ENCODE measurements at regions not wholly inside any gene's neighbourhood (a gene's known extent, or its start where the extent isn't known, plus 50 kb on each side); places are given as distances from the start of the nearest gene placed in this dataset.

DNA sequence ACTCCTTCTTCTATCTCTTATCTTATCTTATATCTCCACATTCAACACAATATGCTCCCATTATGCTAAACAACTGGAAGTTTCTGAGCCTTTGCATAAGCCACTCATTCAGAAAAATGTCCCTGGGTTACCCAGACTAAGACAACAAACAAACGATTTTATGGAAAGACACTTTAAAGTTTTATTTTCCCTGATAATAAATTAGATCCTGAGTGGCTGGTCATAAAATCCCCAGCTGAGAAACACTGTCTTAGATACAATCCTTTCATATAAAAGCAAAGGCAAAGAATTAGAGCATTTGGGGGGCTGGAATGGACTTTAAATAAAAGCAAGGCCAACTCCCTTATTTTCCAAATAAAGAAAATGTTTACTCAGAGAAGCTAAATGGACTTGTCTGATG is 322.3 kb downstream of the GBE1 start:
- Mint-ChIP-seq H3K4me1 (ENCODE audit: low read depth) (no peaks in the 10 kb centered on the region), H3K36me3 (ENCODE audit: low read depth) (no peaks in the 10 kb centered on the region), H3K27ac (no peak overlapping the region), H3K9me3 (no peaks in the 10 kb centered on the region), H3K27me3 (no peaks in the 10 kb centered on the region), H3K4me3 (no peak overlapping the region)
- intact Hi-C loops (cut with micrococcal nuclease) = no loop called here

DNA sequence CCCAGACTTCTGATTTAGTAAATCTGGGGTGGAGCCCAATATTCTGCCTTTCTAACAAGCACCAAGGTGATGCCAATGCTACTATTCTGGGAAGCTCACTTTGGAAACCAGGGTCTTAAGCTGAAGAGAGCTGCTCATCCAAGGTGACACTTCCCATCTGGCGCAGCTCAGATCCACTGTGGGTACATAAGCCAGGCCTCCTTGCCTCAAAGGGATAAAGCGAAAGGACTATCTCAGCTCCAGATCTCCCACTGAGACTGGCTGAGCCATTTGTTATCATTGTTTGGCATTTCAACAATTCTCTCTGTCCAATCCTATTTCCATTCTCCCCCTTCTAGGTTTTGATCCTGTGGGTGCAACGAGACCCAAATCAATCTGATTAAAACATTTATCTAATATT is 323.8 kb downstream of the GBE1 start:
- Mint-ChIP-seq H3K9me3 (no peaks in the 10 kb centered on the region), H3K27ac (no peak overlapping the region), H3K4me3 (no peak overlapping the region), H3K27me3 (no peaks in the 10 kb centered on the region), H3K4me1 (ENCODE audit: low read depth) (no peaks in the 10 kb centered on the region), H3K36me3 (ENCODE audit: low read depth) (no peaks in the 10 kb centered on the region)
- intact Hi-C loops (cut with micrococcal nuclease) = no loop called here

- Mint-ChIP-seq H3K4me1 (ENCODE audit: low read depth) (no peaks in the 10 kb centered on the region), H3K36me3 (ENCODE audit: low read depth) (no peaks in the 10 kb centered on the region), H3K27ac (no peak overlapping the region), H3K4me3 (no peak overlapping the region), H3K27me3 (no peaks in the 10 kb centered on the region), H3K9me3 (no peaks in the 10 kb centered on the region)
- intact Hi-C loops (cut with micrococcal nuclease) = no loop called here
Observed at GRCh38 chr3:81436182-81436581, 325.3 kb downstream of the GBE1 start.

DNA sequence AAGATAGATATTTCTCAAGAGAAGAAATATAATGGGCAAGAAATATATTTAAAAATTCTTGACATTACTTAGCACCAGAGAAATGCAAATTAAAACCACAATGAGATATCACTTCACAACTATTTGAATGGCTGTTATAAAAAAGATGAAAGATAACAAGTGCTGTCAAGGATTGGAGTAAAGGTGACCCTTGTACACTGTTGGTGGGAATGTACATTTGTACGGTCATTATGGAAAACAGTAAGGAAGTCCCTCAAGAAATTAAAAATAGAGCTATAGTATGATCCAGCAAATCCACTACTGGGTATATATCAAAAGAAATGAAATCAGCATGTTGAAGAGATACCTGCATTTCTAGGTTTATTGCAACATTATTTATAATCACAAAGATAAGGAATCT is 326.4 kb downstream of the GBE1 start:
- Mint-ChIP-seq H3K9me3 (no peaks in the 10 kb centered on the region), H3K36me3 (ENCODE audit: low read depth) (no peaks in the 10 kb centered on the region), H3K27me3 (no peaks in the 10 kb centered on the region), H3K4me3 (no peak overlapping the region), H3K4me1 (ENCODE audit: low read depth) (no peaks in the 10 kb centered on the region), H3K27ac (no peak overlapping the region)
- intact Hi-C loops (cut with micrococcal nuclease) = no loop called here

- intact Hi-C loops (cut with micrococcal nuclease) = no loop called here
- Mint-ChIP-seq H3K4me1 (ENCODE audit: low read depth) (no peaks in the 10 kb centered on the region), H3K27ac (no peak overlapping the region), H3K36me3 (ENCODE audit: low read depth) (no peaks in the 10 kb centered on the region), H3K4me3 (no peak overlapping the region), H3K27me3 (no peaks in the 10 kb centered on the region), H3K9me3 (no peaks in the 10 kb centered on the region)
Observed at GRCh38 chr3:81434161-81434560, 327.3 kb downstream of the GBE1 start.

GRCh38 chr3:81433675-81434074 is 327.8 kb downstream of the GBE1 start:
- intact Hi-C loops (cut with micrococcal nuclease) = no loop called here
- Mint-ChIP-seq H3K4me3 (no peak overlapping the region), H3K9me3 (no peaks in the 10 kb centered on the region), H3K27ac (no peak overlapping the region), H3K36me3 (ENCODE audit: low read depth) (no peaks in the 10 kb centered on the region), H3K27me3 (no peaks in the 10 kb centered on the region), H3K4me1 (ENCODE audit: low read depth) (no peaks in the 10 kb centered on the region)

GRCh38 chr3:81432456-81432855 is 329.0 kb downstream of the GBE1 start:
- Mint-ChIP-seq H3K9me3 (no peaks in the 10 kb centered on the region), H3K4me3 (no peak overlapping the region), H3K27ac (no peak overlapping the region), H3K36me3 (ENCODE audit: low read depth) (no peaks in the 10 kb centered on the region), H3K4me1 (ENCODE audit: low read depth) (no peaks in the 10 kb centered on the region), H3K27me3 (no peaks in the 10 kb centered on the region)
- intact Hi-C loops (cut with micrococcal nuclease) = no loop called here

DNA sequence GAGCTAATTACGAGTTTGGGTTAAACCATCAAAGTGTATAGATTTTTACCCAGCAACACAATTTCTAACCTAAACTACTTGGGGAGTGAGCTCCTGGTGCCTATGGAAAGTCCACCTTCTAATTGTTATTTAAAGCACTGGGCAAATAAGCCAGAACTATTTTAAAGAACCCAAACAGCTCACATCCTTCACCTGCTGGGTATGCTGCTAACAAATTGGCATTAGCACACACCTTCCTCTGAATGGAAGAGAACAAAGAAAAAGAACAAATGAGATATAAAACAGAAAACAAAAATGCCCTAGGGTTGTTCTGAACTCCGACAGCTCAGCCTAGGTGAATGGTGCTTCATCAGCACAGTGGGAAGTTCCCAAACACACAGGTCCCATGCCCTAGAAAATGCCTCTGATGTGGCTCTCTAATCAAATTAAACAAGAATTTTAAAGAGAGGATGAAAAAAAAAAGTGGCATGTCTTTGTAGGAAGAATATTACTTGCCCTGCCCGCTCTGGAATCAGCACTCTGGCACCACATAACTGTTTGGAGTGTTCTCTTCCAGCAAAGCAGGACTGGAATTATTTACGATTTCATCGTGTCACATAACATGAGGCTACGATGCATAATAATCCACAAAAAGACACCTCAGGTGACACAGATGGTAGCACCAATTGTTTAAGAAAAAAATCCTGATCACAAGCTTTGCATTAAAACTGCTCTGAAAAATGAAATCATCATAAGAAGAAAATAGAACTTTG is 334.4 kb downstream of the GBE1 start:
- Mint-ChIP-seq H3K36me3 (ENCODE audit: low read depth) (no peaks in the 10 kb centered on the region), H3K9me3 (no peaks in the 10 kb centered on the region), H3K27ac (no peak overlapping the region), H3K4me1 (ENCODE audit: low read depth) (no peaks in the 10 kb centered on the region), H3K4me3 (no peak overlapping the region), H3K27me3 (no peaks in the 10 kb centered on the region)
- intact Hi-C loops (cut with micrococcal nuclease) = no loop called here

DNA sequence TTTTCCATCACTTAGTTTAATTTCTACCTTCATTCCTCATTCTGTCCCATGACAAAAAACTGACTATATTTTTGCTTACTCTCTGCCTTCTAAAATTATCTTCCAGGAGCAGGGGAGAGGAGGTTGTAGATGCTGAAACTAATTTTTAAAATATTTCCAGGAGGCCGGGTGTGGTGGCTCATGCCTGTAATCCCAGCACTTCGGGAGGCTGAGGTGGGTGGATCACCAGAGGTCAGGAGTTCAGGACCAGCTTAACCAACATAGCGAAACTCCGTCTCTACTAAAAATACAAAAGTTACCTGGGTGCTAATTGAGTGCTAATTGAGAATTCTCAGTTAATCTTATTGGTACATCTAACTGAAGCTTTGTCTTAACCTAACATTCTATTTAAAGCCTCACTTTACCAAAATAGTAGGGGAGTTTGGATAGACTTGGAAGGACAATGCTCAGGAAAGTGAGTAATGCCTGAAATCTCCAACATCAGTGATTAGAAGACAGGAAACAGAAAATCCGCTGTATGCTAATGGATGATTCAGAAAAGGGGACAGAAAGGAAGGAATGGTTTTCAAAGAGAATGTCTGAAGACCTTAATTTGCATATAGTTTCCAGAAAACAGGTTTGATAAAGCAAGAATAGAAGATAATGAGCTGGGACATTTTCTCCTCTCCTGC is 336.1 kb downstream of the GBE1 start:
- intact Hi-C loops (cut with micrococcal nuclease) = no loop called here
- Mint-ChIP-seq H3K9me3 (no peaks in the 10 kb centered on the region), H3K4me3 (no peak overlapping the region), H3K4me1 (ENCODE audit: low read depth) (no peaks in the 10 kb centered on the region), H3K36me3 (ENCODE audit: low read depth) (no peaks in the 10 kb centered on the region), H3K27me3 (no peaks in the 10 kb centered on the region), H3K27ac (no peak overlapping the region)

DNA sequence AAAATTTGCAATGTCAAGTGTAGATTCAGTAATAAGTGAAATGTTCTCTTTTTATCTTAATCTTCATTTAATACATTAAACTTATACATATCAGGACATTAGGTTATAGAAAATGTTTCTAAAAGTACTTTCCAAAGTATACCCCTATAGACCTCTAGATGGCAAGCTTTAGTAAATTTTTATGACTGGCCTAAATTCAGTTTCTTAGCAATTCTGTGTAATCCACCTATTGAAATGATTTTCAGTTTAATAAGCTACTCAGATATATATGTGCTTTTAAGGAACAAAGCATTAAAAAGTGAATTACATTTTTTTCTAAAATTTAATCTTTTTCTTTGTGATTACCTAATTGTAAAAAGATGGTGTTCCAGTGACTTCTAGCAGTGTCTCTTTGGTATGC is 342.2 kb downstream of the GBE1 start:
- Mint-ChIP-seq H3K4me3 (no peak overlapping the region), H3K27ac (no peak overlapping the region), H3K4me1 (ENCODE audit: low read depth) (no peaks in the 10 kb centered on the region), H3K9me3 (no peaks in the 10 kb centered on the region), H3K27me3 (no peaks in the 10 kb centered on the region), H3K36me3 (ENCODE audit: low read depth) (no peaks in the 10 kb centered on the region)
- intact Hi-C loops (cut with micrococcal nuclease) = no loop called here

GRCh38 chr3:81416812-81417211 is 344.6 kb downstream of the GBE1 start:
- Mint-ChIP-seq H3K36me3 (ENCODE audit: low read depth) (no peaks in the 10 kb centered on the region), H3K4me1 (ENCODE audit: low read depth) (no peaks in the 10 kb centered on the region), H3K27ac (no peak overlapping the region), H3K4me3 (no peak overlapping the region), H3K9me3 (no peaks in the 10 kb centered on the region), H3K27me3 (no peaks in the 10 kb centered on the region)
- intact Hi-C loops (cut with micrococcal nuclease) = no loop called here

DNA sequence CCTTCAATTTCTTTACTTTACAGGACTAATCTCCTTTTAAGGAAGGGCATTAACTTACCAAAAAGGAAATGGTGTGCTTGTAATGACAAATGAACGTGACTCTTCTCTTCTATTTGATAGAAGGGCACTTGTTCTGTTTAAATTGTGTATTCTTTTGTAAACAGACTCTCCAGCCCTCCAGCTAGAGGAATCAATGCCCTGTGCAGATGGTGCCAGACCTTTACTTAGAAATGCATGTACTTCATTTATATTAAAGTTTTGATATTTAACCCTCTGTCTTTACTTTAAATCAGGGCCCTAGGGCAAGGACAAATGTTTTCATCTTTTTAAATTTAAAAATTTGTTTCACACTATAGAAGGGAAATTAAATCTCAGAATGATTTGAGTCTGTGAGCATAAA is 355.1 kb downstream of the GBE1 start:
- no peaks in the 10 kb centered on the region for H3K9me3 Mint-ChIP-seq

DNA sequence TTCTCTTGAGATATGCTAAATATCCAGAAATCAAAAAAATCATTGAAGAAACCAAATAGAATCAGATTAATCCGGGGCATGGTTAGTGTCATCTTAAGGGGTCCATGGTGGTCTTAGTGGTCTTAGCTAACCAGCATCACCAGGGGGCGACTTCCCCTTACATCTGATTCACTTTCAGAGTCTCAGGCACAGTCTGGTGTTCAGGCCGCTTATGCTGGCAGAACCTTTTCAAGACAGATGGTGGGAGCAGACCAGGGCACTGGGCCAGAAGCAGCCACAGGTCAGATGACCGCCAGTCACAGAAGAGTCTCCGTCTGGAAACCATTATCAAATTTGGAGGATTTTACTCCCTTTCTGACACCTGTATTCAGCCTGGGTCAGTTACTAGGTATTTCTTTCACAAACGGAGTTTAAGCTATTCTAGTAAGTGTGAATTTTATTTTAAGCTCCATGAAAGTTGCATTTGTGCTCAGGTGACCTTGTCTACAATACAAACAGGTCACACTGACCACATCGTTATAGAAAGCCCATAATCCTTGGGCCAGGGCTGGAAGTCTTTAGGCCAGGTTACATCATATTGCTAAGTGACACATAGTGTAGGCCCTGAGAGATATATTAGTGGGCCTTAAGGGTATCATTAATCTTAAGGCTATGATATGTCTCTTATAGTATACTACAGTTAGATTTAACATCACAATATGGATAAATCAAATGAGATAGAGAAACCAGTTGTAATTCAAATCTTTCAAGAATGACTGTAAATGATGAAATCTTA is 365.5 kb downstream of the GBE1 start:
- Mint-ChIP-seq H3K36me3 (ENCODE audit: low read depth) (no peaks in the 10 kb centered on the region), H3K4me3 (no peak overlapping the region), H3K27ac (no peak overlapping the region), H3K27me3 (no peaks in the 10 kb centered on the region), H3K4me1 (ENCODE audit: low read depth) (no peaks in the 10 kb centered on the region), H3K9me3 (peaks cover 11% of the 10 kb centered on the region)
- intact Hi-C loops (cut with micrococcal nuclease) = no loop called here

More for the DNA sequence above, 355.1 kb downstream of the GBE1 start:
- no peaks in the 10 kb centered on the region for H3K4me1 Mint-ChIP-seq (ENCODE audit: low read depth)
- no peaks in the 10 kb centered on the region for H3K27me3 Mint-ChIP-seq
- no peaks in the 10 kb centered on the region for H3K36me3 Mint-ChIP-seq (ENCODE audit: low read depth)
- H3K27ac Mint-ChIP-seq = no peak overlapping the region
- H3K4me3 Mint-ChIP-seq = no peak overlapping the region
- intact Hi-C loops (cut with micrococcal nuclease) = no loop called here

Data from dendritic cell treated with granulocyte-macrophage colony-stimulating factor and Interleukin-4, amounts not matched to agents 40 ng/mL and 50 ng/mL, for 4 days (primary cell).